Dendritic cell treated with granulocyte-macrophage colony-stimulating factor and Interleukin-4, amounts not matched to agents 40 ng/mL and 50 ng/mL, for 4 days (primary cell): ENCODE measurements at regions not wholly inside any gene's neighbourhood (a gene's known extent, or its start where the extent isn't known, plus 50 kb on each side); places are given as distances from the start of the nearest gene placed in this dataset.
"Not testable (repeated sequence)": the region's sequence is repeated elsewhere in the genome, so short reads cannot be mapped to it uniquely, and the experiment has no call there.

Experiments
- H3K27ac Mint-ChIP-seq: one replicate; pipeline ENCODE4 v1.8.0; 2022; ENCODE audit warnings: mild to moderate bottlenecking, mixed read lengths
- H3K27me3 Mint-ChIP-seq: one replicate; pipeline ENCODE4 v1.8.0; 2022; ENCODE audit warnings: mild to moderate bottlenecking, mixed read lengths
- H3K36me3 Mint-ChIP-seq: one replicate; pipeline ENCODE4 v1.8.0; 2022; ENCODE audit warnings: low read depth, mixed read lengths
- H3K4me1 Mint-ChIP-seq: one replicate; pipeline ENCODE4 v1.8.0; 2022; ENCODE audit warnings: low read depth, mixed read lengths
- H3K4me3 Mint-ChIP-seq: one replicate; pipeline ENCODE4 v1.8.0; 2022; ENCODE audit warnings: mild to moderate bottlenecking, moderate library complexity, mixed read lengths
- H3K9me3 Mint-ChIP-seq: one replicate; pipeline ENCODE4 v1.8.0; 2022; ENCODE audit warnings: mixed read lengths
- intact Hi-C: fragments of 100-400 bp; cut with micrococcal nuclease; formaldehyde crosslinking; loops from one replicate; pipeline ENCODE4 v1.15.0; 2022

DNA sequence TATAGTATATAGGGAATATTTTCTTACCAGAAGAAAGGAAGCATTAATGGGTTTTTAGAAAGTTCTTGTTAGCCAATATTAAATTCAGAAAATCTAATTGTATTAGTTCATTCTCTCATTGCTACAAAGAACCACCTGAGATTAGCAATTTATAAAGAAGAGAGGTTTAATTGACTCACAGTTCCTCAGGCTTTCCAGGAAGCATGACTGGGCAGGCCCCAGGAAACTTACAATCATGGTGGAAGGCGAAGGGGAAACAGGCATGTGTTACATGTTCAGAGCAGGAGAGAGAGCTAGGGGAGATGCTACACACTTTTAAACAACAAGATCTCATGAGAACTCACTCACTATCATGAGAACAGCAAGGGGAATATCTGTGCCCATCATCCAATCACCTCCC, 304.0 kb upstream of the CDH12 start:
- Mint-ChIP-seq H3K9me3 (no peaks in the 10 kb centered on the region), H3K4me3 (no peak overlapping the region), H3K4me1 (no peaks in the 10 kb centered on the region), H3K36me3 (no peaks in the 10 kb centered on the region), H3K27ac (no peak overlapping the region), H3K27me3 (no peaks in the 10 kb centered on the region)
- intact Hi-C loops, result no loop called here

DNA sequence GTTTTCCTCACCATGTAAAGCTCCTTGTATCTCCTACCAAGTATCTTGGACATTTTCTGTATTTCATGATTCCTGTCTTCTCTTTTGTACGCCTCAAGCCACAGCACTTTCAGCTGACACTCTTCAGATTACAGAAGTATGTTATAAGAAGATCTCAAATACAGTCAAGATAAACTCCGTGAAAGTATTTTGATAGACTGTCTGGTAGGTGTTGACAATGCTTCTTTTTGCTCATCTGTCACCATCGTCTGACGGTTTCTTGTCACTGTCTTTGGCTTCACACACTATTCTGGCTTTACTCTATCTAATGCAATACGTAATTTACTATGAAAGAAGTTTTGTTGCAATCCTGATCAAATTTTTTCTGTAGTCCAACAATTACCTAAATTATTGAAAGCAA, 294.5 kb upstream of the CDH12 start:
- Mint-ChIP-seq H3K9me3 (no peaks in the 10 kb centered on the region), H3K27me3 (no peaks in the 10 kb centered on the region), H3K4me3 (no peak overlapping the region), H3K27ac (no peak overlapping the region), H3K36me3 (no peaks in the 10 kb centered on the region), H3K4me1 (no peaks in the 10 kb centered on the region)
- intact Hi-C loops, result no loop called here

DNA sequence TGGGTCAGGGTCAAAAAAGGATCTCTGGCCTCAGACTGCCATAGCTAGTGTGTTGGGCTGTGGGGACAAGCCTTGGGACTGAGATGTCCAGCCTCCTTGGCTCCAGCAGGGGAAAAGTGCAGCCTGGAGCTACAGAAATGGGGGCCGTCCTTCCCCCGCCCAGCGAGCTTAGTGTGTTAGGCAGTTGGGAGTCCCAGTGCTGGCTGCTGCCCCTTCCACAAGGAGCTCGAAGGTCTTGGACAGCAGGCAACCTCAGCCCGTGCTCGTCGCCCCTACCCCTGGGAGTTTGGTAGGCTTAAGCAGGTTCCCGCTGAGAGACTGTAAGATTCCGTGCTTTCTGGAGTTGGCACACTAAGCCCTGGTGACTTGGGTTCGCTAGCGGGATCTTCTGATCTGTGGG, 293.0 kb upstream of the CDH12 start:
- Mint-ChIP-seq H3K4me3 (no peak overlapping the region), H3K36me3 (no peaks in the 10 kb centered on the region), H3K4me1 (no peaks in the 10 kb centered on the region), H3K27me3 (no peaks in the 10 kb centered on the region), H3K27ac (no peak overlapping the region), H3K9me3 (no peaks in the 10 kb centered on the region)
- intact Hi-C loops, result no loop called here

DNA sequence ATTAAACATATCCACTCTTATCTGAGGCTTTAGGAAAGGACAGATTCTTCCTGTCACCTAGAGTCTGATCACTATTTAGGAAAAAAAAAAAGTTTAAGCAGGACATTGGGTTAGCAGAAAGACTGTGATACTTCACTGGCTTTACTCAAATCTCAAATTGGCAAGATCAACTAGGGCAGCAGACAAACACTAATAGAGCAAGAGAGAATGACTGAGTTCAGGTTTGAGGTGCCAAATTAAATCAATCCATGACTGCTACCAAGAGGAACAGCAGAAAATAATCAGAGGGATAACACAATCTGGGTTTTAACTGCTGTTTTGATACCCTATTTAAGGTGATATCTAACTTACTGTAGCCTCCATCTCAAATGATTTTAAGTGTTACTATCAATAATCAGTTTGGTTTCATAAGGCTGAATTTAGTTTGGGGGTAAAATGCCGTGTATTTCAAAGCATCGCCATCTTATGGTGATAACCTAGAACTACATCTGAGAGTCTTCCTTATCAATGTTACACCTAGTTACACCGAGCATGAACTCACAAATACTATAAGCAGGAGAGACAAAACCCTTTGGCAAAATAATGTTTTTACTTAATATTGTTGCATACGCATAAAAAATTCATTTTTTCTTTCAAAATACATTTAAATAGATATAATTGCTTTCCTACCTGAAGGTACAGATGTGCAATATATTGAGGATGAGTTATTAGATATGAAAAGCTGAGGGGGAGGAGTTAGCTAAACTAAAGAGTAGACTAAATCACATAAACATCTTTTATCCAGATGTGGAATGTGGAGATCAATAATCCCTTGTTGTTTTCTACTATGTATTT, 286.4 kb upstream of the CDH12 start:
- H3K27me3 Mint-ChIP-seq, result no peaks in the 10 kb centered on the region
- intact Hi-C loops, result no loop called here
- H3K36me3 Mint-ChIP-seq, result no peaks in the 10 kb centered on the region
- no peak overlapping the region for H3K4me3 Mint-ChIP-seq
- H3K27ac Mint-ChIP-seq, result no peak overlapping the region
- no peaks in the 10 kb centered on the region for H3K9me3 Mint-ChIP-seq
- H3K4me1 Mint-ChIP-seq, result no peaks in the 10 kb centered on the region

DNA sequence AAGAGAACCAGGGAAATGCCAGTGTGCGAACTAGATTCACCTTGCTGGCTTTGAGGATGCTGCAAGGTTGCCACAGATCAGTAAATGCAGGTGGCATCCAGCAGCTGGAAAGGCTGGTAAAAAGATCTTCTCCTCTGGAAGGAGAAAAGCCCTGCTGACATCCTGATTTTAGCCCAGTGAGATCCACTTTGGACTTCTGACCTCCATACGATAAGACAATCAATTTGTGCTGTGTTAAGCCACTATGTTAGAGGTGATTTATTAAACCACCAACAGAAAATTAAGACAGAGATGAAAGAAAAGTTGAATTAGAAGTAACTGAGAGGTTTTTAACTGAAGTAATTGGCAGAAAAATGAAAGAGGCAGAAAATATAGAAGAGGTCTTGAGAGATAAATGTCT, 283.8 kb upstream of the CDH12 start:
- no peaks in the 10 kb centered on the region for H3K36me3 Mint-ChIP-seq
- H3K9me3 Mint-ChIP-seq, result no peaks in the 10 kb centered on the region
- intact Hi-C loops, result no loop called here
- no peaks in the 10 kb centered on the region for H3K27me3 Mint-ChIP-seq
- no peaks in the 10 kb centered on the region for H3K4me1 Mint-ChIP-seq
- no peak overlapping the region for H3K4me3 Mint-ChIP-seq
- H3K27ac Mint-ChIP-seq, result no peak overlapping the region

DNA sequence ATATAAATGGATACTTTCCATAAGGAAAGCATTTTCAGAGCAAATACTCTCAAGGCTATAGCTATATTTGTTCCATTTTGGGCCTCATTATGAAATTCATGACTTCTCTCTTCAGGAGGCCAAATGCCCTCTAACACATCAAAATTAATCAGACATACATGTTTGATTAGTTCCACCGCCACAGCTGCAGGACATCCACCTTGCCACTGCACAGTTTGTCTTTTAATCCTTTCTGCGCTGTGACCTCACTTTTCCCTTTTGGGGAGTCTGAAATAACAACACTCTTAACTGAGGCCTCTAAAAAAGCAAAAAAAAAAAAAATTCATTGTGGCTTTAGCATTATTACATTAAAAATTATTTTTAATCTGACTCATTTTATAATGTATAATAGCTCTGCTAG, 279.1 kb upstream of the CDH12 start:
- H3K27ac Mint-ChIP-seq, result no peak overlapping the region
- no peaks in the 10 kb centered on the region for H3K36me3 Mint-ChIP-seq
- intact Hi-C loops, result no loop called here
- no peaks in the 10 kb centered on the region for H3K9me3 Mint-ChIP-seq
- H3K27me3 Mint-ChIP-seq, result no peaks in the 10 kb centered on the region
- no peak overlapping the region for H3K4me3 Mint-ChIP-seq
- H3K4me1 Mint-ChIP-seq, result no peaks in the 10 kb centered on the region

DNA sequence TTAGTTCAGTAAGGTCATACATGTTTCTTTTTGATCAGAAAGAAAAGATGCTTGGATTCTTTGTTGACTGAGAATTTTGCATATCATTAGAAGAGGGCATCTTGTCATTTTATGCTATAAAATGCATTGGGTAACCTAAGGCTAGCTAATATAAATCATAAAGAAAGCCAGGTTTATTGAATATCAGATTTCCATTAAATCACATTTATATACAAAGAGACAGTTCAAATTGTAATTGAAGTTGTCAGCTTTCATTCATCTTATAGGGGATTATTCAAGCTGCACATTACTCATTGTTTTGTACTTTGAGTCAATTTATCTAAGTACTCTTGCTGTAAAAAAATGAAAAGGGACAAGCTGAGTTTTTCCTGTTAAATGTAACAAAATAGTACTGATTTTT, 259.1 kb upstream of the CDH12 start:
- Mint-ChIP-seq H3K36me3 (no peaks in the 10 kb centered on the region), H3K27ac (no peak overlapping the region), H3K9me3 (no peaks in the 10 kb centered on the region), H3K4me1 (no peaks in the 10 kb centered on the region), H3K4me3 (no peak overlapping the region), H3K27me3 (no peaks in the 10 kb centered on the region)
- intact Hi-C loops, result no loop called here

DNA sequence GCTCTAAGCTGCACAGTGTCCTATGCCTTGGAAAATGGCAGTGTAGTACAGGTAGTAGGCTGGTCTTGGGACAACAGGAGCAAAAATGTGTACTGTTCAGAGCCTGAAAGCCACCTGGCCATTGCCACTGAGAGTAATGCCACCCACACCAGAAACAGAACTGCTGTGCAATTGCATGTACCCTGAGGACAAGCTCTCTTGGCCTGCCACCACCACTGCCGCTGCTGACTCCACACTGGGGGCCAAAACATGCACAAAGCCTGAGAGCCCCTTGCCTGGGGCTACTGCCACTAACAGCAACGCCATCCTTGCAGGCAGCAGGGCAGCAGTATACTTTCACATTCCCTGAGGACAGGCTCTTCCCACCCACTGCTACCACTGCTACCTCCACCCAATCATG, 251.9 kb upstream of the CDH12 start:
- Mint-ChIP-seq H3K36me3 (no peaks in the 10 kb centered on the region), H3K4me1 (no peaks in the 10 kb centered on the region), H3K27me3 (no peaks in the 10 kb centered on the region), H3K4me3 (no peak overlapping the region), H3K27ac (no peak overlapping the region), H3K9me3 (peaks cover 41% of the 10 kb centered on the region)
- intact Hi-C loops, result no loop called here

DNA sequence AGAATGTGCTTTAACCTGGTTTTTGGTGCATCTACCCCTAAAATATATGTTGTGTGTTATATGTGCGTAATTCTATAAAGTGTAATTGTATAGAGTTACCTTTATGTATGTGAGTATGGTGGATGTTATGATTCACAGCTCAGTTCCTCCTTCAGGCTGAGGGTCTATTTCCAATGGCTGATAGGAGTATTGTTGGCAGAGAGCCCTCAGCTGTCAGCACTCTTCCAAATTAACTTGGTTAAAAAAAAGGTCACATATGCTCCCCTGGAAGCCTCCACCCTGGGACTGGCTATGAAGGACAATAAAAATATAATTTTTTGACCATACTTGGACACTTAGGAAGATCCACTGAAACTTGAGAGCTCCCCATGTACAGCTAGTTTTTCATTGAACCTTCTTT, 250.4 kb upstream of the CDH12 start:
- intact Hi-C loops, result no loop called here
- Mint-ChIP-seq H3K36me3 (no peaks in the 10 kb centered on the region), H3K4me1 (no peaks in the 10 kb centered on the region), H3K9me3 (peaks cover 41% of the 10 kb centered on the region), H3K27ac (no peak overlapping the region), H3K27me3 (no peaks in the 10 kb centered on the region), H3K4me3 (no peak overlapping the region)

DNA sequence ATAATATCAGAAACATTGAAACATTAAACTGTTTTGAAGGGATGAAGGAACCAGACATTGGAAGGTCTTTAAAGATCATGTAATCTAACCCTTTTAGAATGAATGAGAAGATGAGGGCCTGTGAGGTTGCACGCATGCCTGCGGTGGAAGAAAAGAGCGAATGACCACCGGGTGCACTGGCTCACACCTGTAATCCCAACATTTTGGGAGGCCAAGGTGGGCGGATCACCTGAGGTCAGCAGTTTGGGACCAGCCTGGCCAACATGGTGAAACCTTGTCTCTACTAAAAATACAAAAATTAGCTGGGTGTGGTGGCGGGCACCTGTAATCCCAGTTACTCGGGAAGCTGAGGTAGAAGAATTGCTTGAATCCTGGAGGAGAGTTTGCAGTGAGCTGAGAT, 242.3 kb upstream of the CDH12 start:
- H3K36me3 Mint-ChIP-seq, H3K27me3 Mint-ChIP-seq, intact Hi-C loops, H3K9me3 Mint-ChIP-seq, H3K4me3 Mint-ChIP-seq, H3K27ac Mint-ChIP-seq, H3K4me1 Mint-ChIP-seq: not testable (repeated sequence)

DNA sequence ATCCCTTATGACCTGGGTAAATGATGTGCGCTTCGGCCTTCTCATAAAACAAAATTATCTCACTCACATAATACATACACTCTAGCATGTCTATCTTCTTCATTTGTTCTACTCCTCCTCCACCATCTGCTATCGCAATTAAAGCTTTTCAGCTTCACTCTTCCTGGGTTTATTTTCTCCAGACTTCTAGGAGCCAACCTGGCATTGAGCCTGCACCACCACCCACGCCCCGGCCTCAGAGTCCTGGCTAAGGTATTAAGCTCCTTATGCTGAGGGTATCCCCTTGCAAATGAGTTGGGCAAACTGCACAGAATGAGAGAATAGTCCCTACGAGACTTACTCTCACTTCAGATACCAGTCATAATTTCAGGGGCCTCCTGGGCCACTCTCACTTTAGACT, 236.1 kb upstream of the CDH12 start:
- Mint-ChIP-seq H3K9me3 (peaks cover 18% of the 10 kb centered on the region), H3K27me3 (no peaks in the 10 kb centered on the region), H3K36me3 (no peaks in the 10 kb centered on the region), H3K27ac (no peak overlapping the region), H3K4me1 (no peaks in the 10 kb centered on the region), H3K4me3 (no peak overlapping the region)
- intact Hi-C loops, result no loop called here

DNA sequence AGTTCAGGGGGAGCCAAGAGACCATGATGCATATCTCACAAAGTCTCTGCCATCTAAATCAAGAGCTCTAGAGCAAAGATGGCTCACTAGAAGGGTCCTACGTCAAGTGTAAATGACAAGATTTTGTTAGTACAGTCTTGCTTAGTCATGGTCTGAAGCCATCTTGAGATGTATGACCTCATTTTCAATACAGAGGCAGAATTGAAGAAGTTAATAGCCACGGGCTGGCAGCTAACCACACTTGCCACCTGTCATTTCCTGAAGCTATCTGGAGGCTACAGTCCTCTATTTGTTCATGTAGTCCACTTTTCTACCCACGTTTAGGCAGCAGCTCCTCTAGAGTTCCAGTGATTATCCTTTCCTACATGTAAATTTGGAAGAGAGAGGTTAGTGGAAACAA, 231.7 kb upstream of the CDH12 start:
- Mint-ChIP-seq H3K36me3 (no peaks in the 10 kb centered on the region), H3K9me3 (peaks cover 18% of the 10 kb centered on the region), H3K4me3 (no peak overlapping the region), H3K27ac (no peak overlapping the region), H3K4me1 (no peaks in the 10 kb centered on the region), H3K27me3 (no peaks in the 10 kb centered on the region)
- intact Hi-C loops, result no loop called here

DNA sequence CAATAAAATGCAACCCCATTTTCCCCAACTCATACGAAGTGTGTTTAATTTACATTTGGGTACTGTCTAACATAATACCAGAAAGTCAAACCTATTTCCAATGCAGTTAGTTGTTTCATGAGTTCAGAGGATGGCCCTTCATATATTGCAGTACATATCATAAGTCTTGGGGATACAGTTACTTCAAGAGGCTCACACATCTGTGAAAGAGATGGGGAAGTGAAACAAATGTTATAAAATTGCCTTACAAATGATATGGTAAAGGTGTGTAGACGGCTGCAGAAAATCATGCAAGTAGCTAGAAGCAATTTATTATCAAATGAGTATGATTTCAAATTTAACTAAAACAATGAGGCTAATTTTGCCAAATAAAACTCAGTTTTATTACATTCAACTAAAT, 219.0 kb upstream of the CDH12 start:
- Mint-ChIP-seq H3K27me3 (no peaks in the 10 kb centered on the region), H3K36me3 (no peaks in the 10 kb centered on the region), H3K9me3 (no peaks in the 10 kb centered on the region), H3K4me3 (no peak overlapping the region), H3K27ac (no peak overlapping the region), H3K4me1 (no peaks in the 10 kb centered on the region)
- intact Hi-C loops, result no loop called here

DNA sequence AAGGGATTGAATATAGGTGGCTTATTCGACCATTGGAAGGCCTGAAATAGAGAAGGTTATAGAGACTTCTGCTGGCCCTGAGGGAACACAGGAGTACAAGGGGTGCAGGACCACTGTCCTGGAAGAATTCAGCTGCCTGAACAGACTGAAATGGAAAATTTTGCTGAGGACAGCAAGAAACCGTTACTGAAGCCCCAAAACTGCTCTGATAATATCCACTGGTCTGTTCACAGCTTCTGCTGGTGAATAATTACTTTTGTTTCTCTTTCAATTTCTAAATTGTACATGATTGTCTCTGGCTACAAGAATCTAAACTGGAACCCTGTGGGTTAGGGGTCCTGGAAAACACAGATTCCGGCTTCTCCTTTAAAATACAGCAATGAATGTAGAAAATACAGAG, 218.5 kb upstream of the CDH12 start:
- Mint-ChIP-seq H3K36me3 (no peaks in the 10 kb centered on the region), H3K9me3 (no peaks in the 10 kb centered on the region), H3K4me1 (no peaks in the 10 kb centered on the region), H3K27me3 (no peaks in the 10 kb centered on the region), H3K27ac (no peak overlapping the region), H3K4me3 (no peak overlapping the region)
- intact Hi-C loops, result no loop called here

DNA sequence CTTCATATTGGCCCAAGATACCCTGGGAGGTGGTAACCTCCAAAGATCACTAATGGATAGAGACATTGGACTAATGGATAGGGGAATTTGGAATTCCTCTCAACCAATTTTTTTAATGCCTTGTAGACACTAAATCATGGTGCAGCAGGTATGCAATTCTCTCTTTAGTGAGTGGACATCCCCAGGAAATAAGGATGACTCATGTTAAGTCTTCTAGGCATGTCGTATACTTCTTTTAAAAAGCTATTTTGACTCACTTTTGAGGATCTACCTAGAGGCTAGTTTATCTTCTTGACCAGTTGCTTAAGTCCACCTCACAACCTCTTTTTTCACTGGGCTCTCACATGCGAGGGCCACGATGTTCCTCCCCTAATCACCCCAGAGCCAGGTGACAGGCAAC, 211.6 kb upstream of the CDH12 start:
- Mint-ChIP-seq H3K27ac (no peak overlapping the region), H3K36me3 (no peaks in the 10 kb centered on the region), H3K4me3 (no peak overlapping the region), H3K9me3 (no peaks in the 10 kb centered on the region), H3K27me3 (no peaks in the 10 kb centered on the region), H3K4me1 (no peaks in the 10 kb centered on the region)
- intact Hi-C loops, result no loop called here
